IMR-90 (cell line): ENCODE measurements at regions not wholly inside any gene's neighbourhood (a gene's known extent, or its start where the extent isn't known, plus 50 kb on each side); places are given as distances from the start of the nearest gene placed in this dataset.

ENCODE experiments used
- CEBPB ChIP-seq: IDR thresholded peaks from 2 replicates; pipeline ENCODE4 v1.6.1; 2012; ENCODE audit warnings: low read depth, low read length, improper control_type of control experiment
- POLR2A ChIP-seq: IDR thresholded peaks from 2 replicates; pipeline ENCODE4 v1.6.1; 2012; ENCODE audit warnings: mild to moderate bottlenecking, low read depth, low read length
- SMC3 ChIP-seq: fragments of 150-350 bp; IDR thresholded peaks from 2 replicates; pipeline ENCODE4 v1.6.1; 2016; ENCODE audit warnings: low read depth, mild to moderate bottlenecking, antibody characterized with exemption, low read length, moderate library complexity
- TF ChIP-seq, protein P1 (sequence below): conservative IDR thresholded peaks from 2 replicates; pipeline ENCODE4 v1.5.1; 2012; ENCODE audit warnings: mild to moderate bottlenecking, low read depth, low read length, improper control_type of control experiment

GRCh38 chr1:56084246-56084645 lies 495.1 kb downstream of the PLPP3 start:
- TF ChIP-seq, protein P1, sequence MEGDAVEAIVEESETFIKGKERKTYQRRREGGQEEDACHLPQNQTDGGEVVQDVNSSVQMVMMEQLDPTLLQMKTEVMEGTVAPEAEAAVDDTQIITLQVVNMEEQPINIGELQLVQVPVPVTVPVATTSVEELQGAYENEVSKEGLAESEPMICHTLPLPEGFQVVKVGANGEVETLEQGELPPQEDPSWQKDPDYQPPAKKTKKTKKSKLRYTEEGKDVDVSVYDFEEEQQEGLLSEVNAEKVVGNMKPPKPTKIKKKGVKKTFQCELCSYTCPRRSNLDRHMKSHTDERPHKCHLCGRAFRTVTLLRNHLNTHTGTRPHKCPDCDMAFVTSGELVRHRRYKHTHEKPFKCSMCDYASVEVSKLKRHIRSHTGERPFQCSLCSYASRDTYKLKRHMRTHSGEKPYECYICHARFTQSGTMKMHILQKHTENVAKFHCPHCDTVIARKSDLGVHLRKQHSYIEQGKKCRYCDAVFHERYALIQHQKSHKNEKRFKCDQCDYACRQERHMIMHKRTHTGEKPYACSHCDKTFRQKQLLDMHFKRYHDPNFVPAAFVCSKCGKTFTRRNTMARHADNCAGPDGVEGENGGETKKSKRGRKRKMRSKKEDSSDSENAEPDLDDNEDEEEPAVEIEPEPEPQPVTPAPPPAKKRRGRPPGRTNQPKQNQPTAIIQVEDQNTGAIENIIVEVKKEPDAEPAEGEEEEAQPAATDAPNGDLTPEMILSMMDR = no peak
- TF ChIP-seq SMC3 = no peak
- no peak for TF ChIP-seq POLR2A
- TF ChIP-seq CEBPB = no peak
